Natural killer cell (primary cell): ENCODE measurements at regions not wholly inside any gene's neighbourhood (a gene's known extent, or its start where the extent isn't known, plus 50 kb on each side); places are given as distances from the start of the nearest gene placed in this dataset.

ENCODE experiments used
- ATAC-seq, 3 donors: fragments of 150-1000 bp in 2 of 3; fragments of 200-7000 bp in 1 of 3; cut with Tn5 transposase; 1 replicate in 1 of 3; 2 replicates in 2 of 3; pipeline ENCODE4 v1.10.0; 2021; ENCODE audit warnings: mild to moderate bottlenecking in 2 of 3, moderate library complexity in 2 of 3
- DNase-seq, 2 donors: peaks; one replicate each; pipeline versions ENCODE4 v3.0.0 to v3.0.0-alpha.2; 2013 to 2021; ENCODE audit warnings: mixed read lengths in 1 of 2
- H3K27ac ChIP-seq: one replicate; pipeline ENCODE4 v1.5.1; 2013; ENCODE audit warnings: mild to moderate bottlenecking, low read length
- H3K27me3 ChIP-seq: one replicate; pipeline ENCODE4 v1.6.1; 2013; ENCODE audit warnings: low read length; ENCODE audit not compliant: control insufficient read depth, insufficient read depth
- H3K36me3 ChIP-seq: one replicate; pipeline ENCODE4 v1.6.1; 2013; ENCODE audit warnings: low read length; ENCODE audit not compliant: control insufficient read depth, insufficient read depth
- H3K4me1 ChIP-seq: one replicate; pipeline ENCODE4 v1.6.1; 2013; ENCODE audit warnings: low read length; ENCODE audit not compliant: control insufficient read depth, insufficient read depth
- H3K4me3 ChIP-seq: one replicate; pipeline ENCODE4 v1.5.1; 2013; ENCODE audit warnings: low read length
- H3K9me3 ChIP-seq: one replicate; pipeline ENCODE4 v1.6.1; 2013; ENCODE audit warnings: low read length; ENCODE audit not compliant: control insufficient read depth, insufficient read depth
- H3K27ac Mint-ChIP-seq, 2 donors: one replicate each; pipeline ENCODE4 v1.8.0; 2022; ENCODE audit warnings: mild to moderate bottlenecking in 2 of 2, mixed read lengths in 2 of 2, moderate library complexity in 1 of 2
- H3K27me3 Mint-ChIP-seq, 2 donors: one replicate each; pipeline ENCODE4 v1.8.0; 2022; ENCODE audit warnings: low read depth in 2 of 2, mixed read lengths in 2 of 2
- H3K36me3 Mint-ChIP-seq: one replicate; pipeline ENCODE4 v1.8.0; 2022; ENCODE audit warnings: mixed read lengths
- H3K4me1 Mint-ChIP-seq, 2 donors: one replicate each; pipeline ENCODE4 v1.8.0; 2022; ENCODE audit warnings: mixed read lengths in 2 of 2
- H3K4me3 Mint-ChIP-seq: one replicate; pipeline ENCODE4 v1.8.0; 2022; ENCODE audit warnings: mild to moderate bottlenecking, moderate library complexity, mixed read lengths
- H3K9me3 Mint-ChIP-seq, 2 donors: one replicate each; pipeline ENCODE4 v1.8.0; 2022; ENCODE audit warnings: mixed read lengths in 2 of 2
- WGBS: methylation state at CpG from one replicate; pipeline ENCODE4 v1.1.7; 2013; ENCODE audit warnings: missing lambda C conversion rate; ENCODE audit not compliant: insufficient coverage; 5-methylcytosine and 5-hydroxymethylcytosine counted together
- intact Hi-C: fragments of 100-400 bp; cut with micrococcal nuclease; formaldehyde crosslinking; loops from one replicate; pipeline ENCODE4 v1.14.2; 2022
- TF ChIP-seq, protein P1 (sequence below): fragments of 200-600 bp; IDR thresholded peaks from one replicate; pipeline ENCODE4 v1.8.0; 2022; ENCODE audit warnings: antibody characterized with exemption

DNA sequence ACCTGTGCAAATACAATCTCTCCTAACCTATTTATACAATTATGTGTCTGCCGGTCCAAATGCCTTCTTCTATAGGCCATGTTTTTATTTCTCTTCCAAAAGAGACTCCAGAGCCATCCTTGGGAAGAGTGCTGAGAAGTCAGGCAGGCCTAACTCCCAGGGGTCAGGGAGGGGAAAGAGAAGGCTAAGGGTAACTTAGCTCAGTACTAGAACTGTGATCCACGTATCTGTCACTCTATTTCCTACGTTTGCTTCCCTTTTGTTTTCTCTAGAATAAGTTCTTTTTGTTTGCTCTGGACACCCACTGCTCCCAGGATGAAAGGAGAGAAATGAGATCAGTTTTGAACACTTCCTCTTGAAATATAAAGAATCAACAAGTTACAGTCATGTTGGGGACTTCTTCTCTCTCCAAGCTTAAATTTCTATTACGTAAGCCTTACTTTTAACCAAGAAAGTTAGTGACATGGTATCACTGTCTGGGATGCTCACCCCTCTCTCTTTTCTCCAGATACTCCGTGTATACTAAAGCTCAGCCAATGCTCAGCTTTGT lies 79.2 kb downstream of the DAD1 start:
- no peaks in the 10 kb centered on the region for H3K9me3 ChIP-seq
- no peaks in the 10 kb centered on the region for H3K36me3 ChIP-seq
- no peaks in the 10 kb centered on the region for H3K27me3 ChIP-seq
- peaks cover 9% of the 10 kb centered on the region for H3K36me3 Mint-ChIP-seq
- 79% methylated on average over 2 of the region's 5 CpGs for WGBS
- TF ChIP-seq, protein P1, sequence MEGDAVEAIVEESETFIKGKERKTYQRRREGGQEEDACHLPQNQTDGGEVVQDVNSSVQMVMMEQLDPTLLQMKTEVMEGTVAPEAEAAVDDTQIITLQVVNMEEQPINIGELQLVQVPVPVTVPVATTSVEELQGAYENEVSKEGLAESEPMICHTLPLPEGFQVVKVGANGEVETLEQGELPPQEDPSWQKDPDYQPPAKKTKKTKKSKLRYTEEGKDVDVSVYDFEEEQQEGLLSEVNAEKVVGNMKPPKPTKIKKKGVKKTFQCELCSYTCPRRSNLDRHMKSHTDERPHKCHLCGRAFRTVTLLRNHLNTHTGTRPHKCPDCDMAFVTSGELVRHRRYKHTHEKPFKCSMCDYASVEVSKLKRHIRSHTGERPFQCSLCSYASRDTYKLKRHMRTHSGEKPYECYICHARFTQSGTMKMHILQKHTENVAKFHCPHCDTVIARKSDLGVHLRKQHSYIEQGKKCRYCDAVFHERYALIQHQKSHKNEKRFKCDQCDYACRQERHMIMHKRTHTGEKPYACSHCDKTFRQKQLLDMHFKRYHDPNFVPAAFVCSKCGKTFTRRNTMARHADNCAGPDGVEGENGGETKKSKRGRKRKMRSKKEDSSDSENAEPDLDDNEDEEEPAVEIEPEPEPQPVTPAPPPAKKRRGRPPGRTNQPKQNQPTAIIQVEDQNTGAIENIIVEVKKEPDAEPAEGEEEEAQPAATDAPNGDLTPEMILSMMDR, result no peak
- peaks cover 54 to 70% of the 10 kb centered on the region in 2 donors for H3K4me1 Mint-ChIP-seq
- H3K27me3 Mint-ChIP-seq, result no peaks in the 10 kb centered on the region
- intact Hi-C loops, result no loop called here
- peaks cover 50% of the 10 kb centered on the region for H3K4me1 ChIP-seq
- peak in 1 of 2 donors; percentile 66 for DNase-seq
- no peaks in the 10 kb centered on the region for H3K9me3 Mint-ChIP-seq
- H3K4me3 ChIP-seq, result no peak overlapping the region
- H3K27ac Mint-ChIP-seq, result peak overlapping the region; percentile 47 to 56
- H3K4me3 Mint-ChIP-seq, result peak overlapping the region; percentile 40
- H3K27ac ChIP-seq, result peak overlapping the region; percentile 39
- no peak for ATAC-seq

DNA sequence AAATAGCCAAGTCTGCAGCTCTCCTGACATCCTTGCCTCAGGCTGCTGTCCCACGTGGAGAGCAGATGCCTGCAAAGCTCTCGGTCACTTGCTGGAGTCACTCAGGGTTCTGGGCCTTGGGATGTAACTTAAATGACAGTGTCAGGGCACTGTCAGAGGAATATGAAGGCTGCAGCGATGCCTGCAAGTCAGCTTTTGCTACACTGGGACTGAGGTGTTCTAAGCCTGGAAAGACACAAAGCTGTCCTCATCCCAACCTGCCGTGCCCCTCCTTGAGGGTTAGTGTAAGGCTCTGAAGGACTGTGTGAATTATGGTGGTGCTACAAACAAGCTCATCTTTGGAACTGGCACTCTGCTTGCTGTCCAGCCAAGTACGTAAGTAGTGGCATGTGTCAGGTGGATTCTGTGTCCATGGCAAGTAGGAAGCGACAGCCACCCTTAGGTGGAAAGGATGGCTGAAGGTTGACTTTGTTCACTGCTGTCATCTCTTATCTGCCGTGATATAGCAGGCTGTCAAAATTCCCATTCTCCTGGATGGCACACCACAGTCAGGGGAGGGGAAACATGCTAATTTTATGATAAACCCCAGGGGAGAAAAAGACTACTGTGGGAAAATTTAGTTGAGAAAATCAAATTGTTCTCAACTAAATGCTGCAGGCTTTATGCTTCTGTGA lies 79.9 kb downstream of the DAD1 start:
- Histone ChIP-seq H3K27ac (peak overlapping the region; percentile 39), H3K9me3 (no peaks in the 10 kb centered on the region), H3K27me3 (no peaks in the 10 kb centered on the region), H3K36me3 (no peaks in the 10 kb centered on the region), H3K4me3 (peak overlapping the region; percentile 13), H3K4me1 (peaks cover 43% of the 10 kb centered on the region)
- no peak overlapping the region for H3K4me3 Mint-ChIP-seq
- peak overlapping the region in 1 of 2 donors; percentile 80 for H3K27ac Mint-ChIP-seq
- no peak for ATAC-seq
- H3K9me3 Mint-ChIP-seq, result no peaks in the 10 kb centered on the region
- H3K36me3 Mint-ChIP-seq, result peaks cover 9% of the 10 kb centered on the region
- WGBS, result 89% methylated on average over 6 of the region's 7 CpGs
- TF ChIP-seq, protein P1, result no peak
- no peak for DNase-seq
- intact Hi-C loops, result no loop called here
- H3K27me3 Mint-ChIP-seq, result no peaks in the 10 kb centered on the region
- peaks cover 56 to 71% of the 10 kb centered on the region in 2 donors for H3K4me1 Mint-ChIP-seq

DNA sequence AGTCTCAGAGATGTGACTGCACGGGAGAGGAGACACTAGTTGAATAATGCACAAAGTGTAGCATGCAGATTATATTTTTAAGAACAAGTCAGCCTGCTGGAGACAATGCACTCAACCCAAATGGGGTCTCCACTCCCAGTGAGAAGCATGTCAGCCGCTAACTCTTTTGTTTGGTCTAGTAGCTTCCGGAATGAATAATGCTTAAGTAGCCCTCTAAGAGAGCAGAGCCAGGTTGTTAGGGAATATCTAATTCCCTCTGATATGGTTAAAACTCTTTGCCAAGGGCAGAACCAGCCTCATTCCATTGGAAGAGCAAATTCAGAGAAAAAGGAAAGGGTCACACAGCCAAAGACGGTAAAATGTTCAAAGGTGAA lies 80.4 kb downstream of the DAD1 start:
- Mint-ChIP-seq H3K27me3 (no peaks in the 10 kb centered on the region), H3K4me1 (peaks cover 56 to 73% of the 10 kb centered on the region in 2 donors), H3K36me3 (peaks cover 9% of the 10 kb centered on the region), H3K4me3 (no peak overlapping the region), H3K27ac (peak overlapping the region; percentile 18 to 80), H3K9me3 (no peaks in the 10 kb centered on the region)
- H3K27me3 ChIP-seq, result no peaks in the 10 kb centered on the region
- H3K4me3 ChIP-seq, result peak overlapping the region; percentile 12
- intact Hi-C loops, result no loop called here
- peaks cover 38% of the 10 kb centered on the region for H3K4me1 ChIP-seq
- H3K9me3 ChIP-seq, result no peaks in the 10 kb centered on the region
- 67% methylated on average over 4 of the region's 4 CpGs for WGBS
- DNase-seq (no peak), ATAC-seq (no peak)
- no peaks in the 10 kb centered on the region for H3K36me3 ChIP-seq
- TF ChIP-seq, protein P1, result no peak
- peak overlapping the region; percentile 19 for H3K27ac ChIP-seq

DNA sequence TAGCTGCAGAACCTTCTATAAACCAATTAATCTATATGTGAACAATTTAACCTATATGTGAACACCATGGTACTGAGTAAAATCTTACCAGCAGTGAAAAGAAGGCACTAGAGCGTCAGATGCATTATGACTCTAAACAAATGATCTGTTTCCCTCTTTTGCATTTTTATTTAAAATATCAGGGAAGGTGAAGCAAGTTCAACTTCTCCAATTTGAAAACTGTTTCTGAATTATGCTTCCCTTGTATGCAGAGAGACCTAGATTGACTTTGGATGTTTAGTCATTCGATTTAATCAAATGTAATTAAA lies 80.9 kb downstream of the DAD1 start:
- Histone ChIP-seq H3K4me3 (no peak overlapping the region), H3K27me3 (no peaks in the 10 kb centered on the region), H3K4me1 (peaks cover 33% of the 10 kb centered on the region), H3K9me3 (no peaks in the 10 kb centered on the region), H3K27ac (no peak overlapping the region), H3K36me3 (no peaks in the 10 kb centered on the region)
- H3K27me3 Mint-ChIP-seq, result no peaks in the 10 kb centered on the region
- TF ChIP-seq, protein P1, result no peak
- peaks cover 9% of the 10 kb centered on the region for H3K36me3 Mint-ChIP-seq
- H3K4me3 Mint-ChIP-seq, result peak overlapping the region; percentile 17
- ATAC-seq, result no peak
- no CpG with 5 or more reads among the region's 2 CpGs for WGBS
- H3K9me3 Mint-ChIP-seq, result no peaks in the 10 kb centered on the region
- intact Hi-C loops, result no loop called here
- DNase-seq, result no peak
- peaks cover 51 to 72% of the 10 kb centered on the region in 2 donors for H3K4me1 Mint-ChIP-seq
- H3K27ac Mint-ChIP-seq, result peak overlapping the region; percentile 18 to 80
